Endothelial cell of umbilical vein (primary cell): ENCODE measurements at regions not wholly inside any gene's neighbourhood (a gene's known extent, or its start where the extent isn't known, plus 50 kb on each side); places are given as distances from the start of the nearest gene placed in this dataset.

Experiments used
- BruUV-seq: library from RNA; stranded (reverse); fragments of 400-500 nt; replicated peaks from 2 replicates; lab custom pipeline; 2021; lab: Mats Ljungman, UMichigan
- CTCF ChIA-PET: fragments of 300-600, 350-600 bp; sonication (Branson Sonifier 250); formaldehyde crosslinking; loops from one replicate; lab custom pipeline; 2021; ENCODE audit warnings: antibody characterized with exemption, inconsistent platforms; lab: Charles Lee
- POLR2A ChIA-PET: fragments of 300-600, 350-600 bp; sonication (Branson Sonifier 250); formaldehyde crosslinking; loops from one replicate; lab custom pipeline; 2021; ENCODE audit warnings: antibody characterized with exemption, inconsistent platforms; lab: Charles Lee
- DNase-seq: peaks from one replicate; pipeline ENCODE4 v3.0.0-alpha.2; 2011; ENCODE audit warnings: low read depth, low spot score
- FAIRE-seq: peaks from 2 replicates; lab custom pipeline; 2011; peaks lifted over from hg19 to GRCh38; lab: Jason Lieb, UNC
- H2AFZ ChIP-seq: 2 replicates; pipeline ENCODE4 v1.6.0; 2012; ENCODE audit warnings: low read depth, low read length, control low read depth, inconsistent platforms
- H3K27ac ChIP-seq: 2 replicates; pipeline ENCODE4 v1.5.1; 2011; ENCODE audit warnings: low read depth, mild to moderate bottlenecking, control low read depth, low read length, moderate library complexity; ENCODE audit not compliant: insufficient read depth
- H3K27me3 ChIP-seq, 2 experiments: 2 replicates each; pipeline versions ENCODE4 v1.6.0 to v1.6.1; 2011; ENCODE audit warnings: low read length in 2 of 2, mixed read lengths in 1 of 2; ENCODE audit not compliant: control insufficient read depth in 2 of 2, insufficient read depth in 2 of 2
- H3K36me3 ChIP-seq, 2 experiments: 2 replicates in 1 of 2; 3 replicates in 1 of 2; pipeline ENCODE4 v1.5.1; 2011; ENCODE audit warnings: low read length in 2 of 2, mild to moderate bottlenecking in 1 of 2, moderate library complexity in 1 of 2; ENCODE audit not compliant: control insufficient read depth in 2 of 2, insufficient read depth in 2 of 2; ENCODE audit errors: extremely low read depth in 1 of 2
- H3K4me1 ChIP-seq: 3 replicates; pipeline ENCODE4 v1.5.1; 2011; ENCODE audit warnings: mild to moderate bottlenecking, low read length; ENCODE audit not compliant: control insufficient read depth, insufficient read depth; ENCODE audit errors: extremely low read depth
- H3K4me2 ChIP-seq: 2 replicates; pipeline ENCODE4 v1.6.1; 2011; ENCODE audit warnings: low read length, control low read depth, mixed read lengths; ENCODE audit not compliant: insufficient read depth
- H3K4me3 ChIP-seq, 3 experiments: fragments of 200-600 bp in 1 of 3; sonication (generic), shearing (Covaris generic) in 1 of 3; replicated peaks in 1 of 3; 2 replicates each; pipeline ENCODE4 v1.5.1; 2011 to 2016; ENCODE audit warnings: control low read depth in 3 of 3, low read length in 3 of 3, mild to moderate bottlenecking in 2 of 3, inconsistent platforms in 1 of 3, low read depth in 1 of 3, moderate library complexity in 1 of 3; ENCODE audit not compliant: insufficient read depth in 1 of 3
- H3K79me2 ChIP-seq: 2 replicates; pipeline ENCODE4 v1.6.0; 2012; ENCODE audit warnings: low read length, inconsistent platforms; ENCODE audit not compliant: control insufficient read depth, insufficient read depth
- H3K9ac ChIP-seq: replicated peaks from 2 replicates; pipeline ENCODE3; 2011; ENCODE audit warnings: low read length, control low read depth; ENCODE audit not compliant: insufficient read depth; ENCODE audit errors: extremely low read depth
- H3K9me1 ChIP-seq: replicated peaks from 3 replicates; pipeline ENCODE4 v1.6.0; 2011; ENCODE audit warnings: mild to moderate bottlenecking, low read length; ENCODE audit not compliant: control insufficient read depth, insufficient read depth; ENCODE audit errors: extremely low read depth
- H3K9me3 ChIP-seq: replicated peaks from 2 replicates; pipeline ENCODE4 v1.5.1; 2012; ENCODE audit warnings: low read length, inconsistent platforms; ENCODE audit not compliant: control insufficient read depth, insufficient read depth
- H4K20me1 ChIP-seq: replicated peaks from 2 replicates; pipeline ENCODE3; 2011; ENCODE audit warnings: mild to moderate bottlenecking, low read length; ENCODE audit not compliant: control insufficient read depth, insufficient read depth; ENCODE audit errors: extremely low read depth
- EZH2 ChIP-seq: IDR thresholded peaks from 2 replicates; pipeline ENCODE4 v1.6.1; 2012; ENCODE audit warnings: borderline replicate concordance, low read depth, mild to moderate bottlenecking, moderate library complexity, low read length, inconsistent platforms; ENCODE audit not compliant: severe bottlenecking
- FOS ChIP-seq: IDR thresholded peaks from 2 replicates; pipeline ENCODE4 v1.6.1; 2011; ENCODE audit warnings: mild to moderate bottlenecking, low read length, moderate library complexity, borderline replicate concordance; ENCODE audit not compliant: insufficient read depth
- GATA2 ChIP-seq: IDR thresholded peaks from 2 replicates; pipeline ENCODE4 v1.7.0; 2011; ENCODE audit warnings: low read depth, mild to moderate bottlenecking, moderate library complexity, mixed read lengths, low read length; ENCODE audit not compliant: insufficient read length, insufficient read depth
- JUN ChIP-seq: IDR thresholded peaks from 2 replicates; pipeline ENCODE4 v1.6.1; 2011; ENCODE audit warnings: borderline replicate concordance, low read depth; ENCODE audit not compliant: insufficient read length, insufficient read depth
- MYC ChIP-seq: IDR thresholded peaks from one replicate; pipeline ENCODE4 v1.6.1; 2011; ENCODE audit warnings: mild to moderate bottlenecking, low read depth, low read length
- POLR2A ChIP-seq: IDR thresholded peaks from 2 replicates; pipeline ENCODE4 v1.6.1; 2012; ENCODE audit warnings: low read depth, mild to moderate bottlenecking, control low read depth, low read length
- POLR2AphosphoS5 ChIP-seq: IDR thresholded peaks from 2 replicates; pipeline ENCODE4 v1.6.1; 2012; ENCODE audit warnings: low read depth, mild to moderate bottlenecking, control low read depth, low read length, moderate library complexity; ENCODE audit not compliant: insufficient read depth
- dilution Hi-C: fragments of 300-500 bp; cut with MboI; formaldehyde crosslinking; loops from one replicate; pipeline ENCODE4 v1.15.0; 2019; ENCODE audit warnings: low sequenced_read_pairs; ENCODE audit not compliant: extremely low pct_ligation_motif_present
- intact Hi-C: fragments of 100-400 bp; cut with micrococcal nuclease; formaldehyde crosslinking; loops from one replicate; pipeline ENCODE4 v1.10.0; 2022
- TF ChIP-seq, protein P1 (sequence below): IDR thresholded peaks from 2 replicates; pipeline ENCODE4 v1.6.1; 2011; ENCODE audit not compliant: insufficient read depth, insufficient read length
- TF ChIP-seq, protein P2 (sequence below), 2 donors: IDR thresholded peaks; 1 replicate in 1 of 2; 2 replicates in 1 of 2; pipeline ENCODE4 v1.5.1; 2011; ENCODE audit warnings: low read length in 2 of 2, mild to moderate bottlenecking in 2 of 2, moderate library complexity in 2 of 2, control low read depth in 1 of 2, inconsistent platforms in 1 of 2, low read depth in 1 of 2; ENCODE audit not compliant: insufficient read depth in 1 of 2; ENCODE audit errors: extremely low read depth in 1 of 2

DNA sequence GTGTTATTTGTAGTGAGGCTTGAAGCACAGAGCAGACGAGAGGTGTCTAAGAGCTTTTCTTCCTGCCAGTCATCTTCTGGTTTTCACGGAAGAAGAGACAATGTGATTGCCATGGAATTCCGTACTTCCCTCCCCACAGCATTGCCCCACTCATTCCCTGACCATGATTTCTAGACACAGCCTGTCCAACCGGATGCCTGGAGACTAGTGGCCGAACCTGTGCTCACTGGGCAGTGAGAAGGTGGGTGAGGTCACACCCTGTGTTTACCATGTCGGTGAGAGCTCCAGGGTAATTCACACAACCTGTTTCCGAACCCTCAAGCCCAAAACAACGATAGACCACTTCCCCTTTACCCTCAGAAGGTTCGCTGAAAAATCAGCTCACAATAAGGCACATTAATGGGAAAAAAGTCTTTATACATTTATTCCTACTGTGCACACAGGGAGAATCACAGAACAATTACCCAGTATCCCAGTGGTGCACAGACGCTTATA lies 271.9 kb upstream of the FMN2 start:
- no peaks in the 10 kb centered on the region for H3K27me3 ChIP-seq
- ChIA-PET POLR2A (no interaction called here), CTCF (no interaction called here)
- H3K36me3 ChIP-seq = no peaks in the 10 kb centered on the region
- H3K4me1 ChIP-seq = no peaks in the 10 kb centered on the region
- TF ChIP-seq, protein P1, sequence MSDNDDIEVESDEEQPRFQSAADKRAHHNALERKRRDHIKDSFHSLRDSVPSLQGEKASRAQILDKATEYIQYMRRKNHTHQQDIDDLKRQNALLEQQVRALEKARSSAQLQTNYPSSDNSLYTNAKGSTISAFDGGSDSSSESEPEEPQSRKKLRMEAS = no peak
- TF ChIP-seq MYC = no peak
- TF ChIP-seq JUN = no peak
- no peak for TF ChIP-seq POLR2AphosphoS5
- no peak for TF ChIP-seq GATA2
- no peak for TF ChIP-seq POLR2A
- TF ChIP-seq, protein P2, sequence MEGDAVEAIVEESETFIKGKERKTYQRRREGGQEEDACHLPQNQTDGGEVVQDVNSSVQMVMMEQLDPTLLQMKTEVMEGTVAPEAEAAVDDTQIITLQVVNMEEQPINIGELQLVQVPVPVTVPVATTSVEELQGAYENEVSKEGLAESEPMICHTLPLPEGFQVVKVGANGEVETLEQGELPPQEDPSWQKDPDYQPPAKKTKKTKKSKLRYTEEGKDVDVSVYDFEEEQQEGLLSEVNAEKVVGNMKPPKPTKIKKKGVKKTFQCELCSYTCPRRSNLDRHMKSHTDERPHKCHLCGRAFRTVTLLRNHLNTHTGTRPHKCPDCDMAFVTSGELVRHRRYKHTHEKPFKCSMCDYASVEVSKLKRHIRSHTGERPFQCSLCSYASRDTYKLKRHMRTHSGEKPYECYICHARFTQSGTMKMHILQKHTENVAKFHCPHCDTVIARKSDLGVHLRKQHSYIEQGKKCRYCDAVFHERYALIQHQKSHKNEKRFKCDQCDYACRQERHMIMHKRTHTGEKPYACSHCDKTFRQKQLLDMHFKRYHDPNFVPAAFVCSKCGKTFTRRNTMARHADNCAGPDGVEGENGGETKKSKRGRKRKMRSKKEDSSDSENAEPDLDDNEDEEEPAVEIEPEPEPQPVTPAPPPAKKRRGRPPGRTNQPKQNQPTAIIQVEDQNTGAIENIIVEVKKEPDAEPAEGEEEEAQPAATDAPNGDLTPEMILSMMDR (IDR thresholded peaks at IDR 0.05; ENCODE audit: extremely low read depth in 1 of 2, insufficient read depth in 1 of 2, low read depth in 1 of 2, low read length in 2 of 2) = no peak
- no peak for TF ChIP-seq EZH2
- TF ChIP-seq FOS = no peak
- H3K9ac ChIP-seq = no peak overlapping the region
- FAIRE-seq (no peak), DNase-seq (no peak)
- H4K20me1 ChIP-seq = no peaks in the 10 kb centered on the region
- intact Hi-C loops (no loop called here), dilution Hi-C loops (no loop called here)
- H2AFZ ChIP-seq = no peak overlapping the region
- peaks cover 7% of the 10 kb centered on the region for H3K9me3 ChIP-seq
- no peaks in the 10 kb centered on the region for H3K9me1 ChIP-seq
- H3K27ac ChIP-seq = no peak overlapping the region
- no peaks in the 10 kb centered on the region for H3K79me2 ChIP-seq
- H3K4me3 ChIP-seq = no peak overlapping the region
- H3K4me2 ChIP-seq = no peak overlapping the region
- no TSS peak for BruUV-seq
